NCI-H2196 treated with DMSO at 0.1 percent for 48 hours (cell line): ENCODE measurements at regions not wholly inside any gene's neighbourhood (a gene's known extent, or its start where the extent isn't known, plus 50 kb on each side); places are given as distances from the start of the nearest gene placed in this dataset.
A peak's percentile ranks its signal among the peaks of the same experiment; 100 is the strongest.
"Not testable (repeated sequence)": the region's sequence is repeated elsewhere in the genome, so short reads cannot be mapped to it uniquely, and the experiment has no call there.

ENCODE experiments used
- DNase-seq: peaks from one replicate; lab custom pipeline; 2025; ENCODE audit not compliant: unreplicated experiment; lab: John Stamatoyannopoulos, UW

DNA sequence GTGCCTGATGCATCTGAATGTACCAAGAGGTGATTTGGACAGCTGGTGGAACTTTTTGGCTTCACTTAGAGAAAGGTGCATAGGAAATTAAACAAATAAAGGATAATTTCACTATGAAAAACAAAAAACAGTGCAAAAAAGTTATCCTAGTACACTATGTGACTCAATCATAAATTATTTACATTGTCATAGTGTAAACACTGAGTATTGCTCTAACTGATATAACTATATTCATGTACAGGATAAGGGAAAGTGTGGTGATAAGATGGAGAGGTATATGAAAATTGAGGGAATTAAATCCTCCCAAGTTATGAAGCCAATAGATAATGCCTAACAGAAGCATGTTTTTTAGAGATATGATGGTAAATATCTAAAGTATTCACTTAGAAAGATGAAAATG, 50.2 kb upstream of the CPNE4 start:
- no peak for DNase-seq

DNA sequence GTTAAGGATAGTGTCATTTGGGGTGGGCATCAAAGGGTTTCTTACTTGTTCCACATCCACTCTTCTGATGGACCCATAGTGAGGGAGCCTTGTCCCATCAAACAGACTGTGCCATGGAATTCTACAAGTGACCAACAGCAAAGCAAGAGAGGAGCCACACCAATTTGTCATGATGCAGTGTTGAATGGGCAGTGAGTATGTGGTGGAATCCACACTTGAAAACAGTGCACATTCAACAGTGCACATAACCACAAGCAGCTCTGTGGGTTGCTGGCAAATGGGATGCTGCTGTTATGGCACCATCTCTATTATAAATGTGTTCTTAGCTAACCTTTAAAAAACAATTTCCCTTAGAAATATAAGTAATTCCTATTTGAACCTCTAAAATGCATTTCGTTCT, 52.5 kb upstream of the CPNE4 start:
- DNase-seq = no peak

DNA sequence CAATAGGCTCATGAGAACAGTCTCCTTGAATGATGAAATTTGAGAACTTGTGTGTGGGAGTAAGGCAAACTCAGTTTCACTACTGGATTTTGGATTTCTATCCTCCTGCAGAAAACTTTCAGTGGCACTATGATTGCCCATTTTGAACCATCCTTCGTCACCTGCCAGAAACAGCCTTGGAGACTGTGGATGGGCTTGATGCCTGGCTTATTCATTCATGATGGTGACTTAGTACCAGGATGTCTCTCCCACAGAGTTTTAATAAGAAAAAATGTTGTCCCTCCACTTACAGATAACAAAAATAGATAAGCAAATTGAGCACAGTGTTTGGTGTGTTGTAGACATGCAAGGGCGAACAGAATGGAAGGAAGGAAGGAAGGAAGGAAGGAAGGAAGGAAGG, 53.5 kb upstream of the CPNE4 start:
- no peak for DNase-seq

DNA sequence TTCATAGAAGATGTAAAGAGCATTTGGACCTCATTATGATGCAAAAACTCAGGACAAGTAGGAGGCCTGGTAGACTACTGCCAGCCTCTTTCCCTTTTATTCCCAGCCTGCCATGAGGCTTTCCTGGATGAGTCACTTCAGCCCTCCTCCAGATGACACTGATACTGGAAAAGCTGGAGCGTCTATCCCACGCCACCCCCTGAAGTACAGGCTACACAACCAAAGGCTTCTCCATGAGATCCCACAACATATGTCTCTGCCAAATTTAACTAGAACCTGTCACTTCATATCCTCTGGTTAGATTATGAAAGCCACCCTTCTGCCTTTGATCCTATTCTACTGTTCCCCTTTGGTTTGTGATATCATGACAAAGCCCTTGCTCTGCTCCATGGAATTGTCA, 56.1 kb upstream of the CPNE4 start:
- no peak for DNase-seq

DNA sequence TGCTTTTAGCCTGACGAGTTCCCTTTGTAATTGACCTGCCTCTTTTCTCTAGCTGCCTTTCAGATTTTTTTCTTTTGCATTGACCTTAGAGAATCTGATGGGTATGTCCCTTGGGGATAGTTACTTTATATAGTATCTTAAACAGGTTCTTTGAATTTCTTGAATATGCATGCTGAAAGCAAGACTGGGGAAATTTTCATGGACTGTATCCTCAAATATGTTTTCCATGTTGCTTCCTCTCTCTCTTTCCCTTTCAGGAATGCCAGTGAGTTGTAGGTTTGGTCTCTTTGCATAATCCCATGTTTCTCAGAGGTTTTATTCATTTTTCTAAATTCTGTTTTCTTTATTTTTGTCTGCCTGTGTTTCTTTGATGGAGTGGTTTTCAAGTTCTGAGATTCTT, 81.8 kb upstream of the CPNE4 start:
- no peak for DNase-seq

DNA sequence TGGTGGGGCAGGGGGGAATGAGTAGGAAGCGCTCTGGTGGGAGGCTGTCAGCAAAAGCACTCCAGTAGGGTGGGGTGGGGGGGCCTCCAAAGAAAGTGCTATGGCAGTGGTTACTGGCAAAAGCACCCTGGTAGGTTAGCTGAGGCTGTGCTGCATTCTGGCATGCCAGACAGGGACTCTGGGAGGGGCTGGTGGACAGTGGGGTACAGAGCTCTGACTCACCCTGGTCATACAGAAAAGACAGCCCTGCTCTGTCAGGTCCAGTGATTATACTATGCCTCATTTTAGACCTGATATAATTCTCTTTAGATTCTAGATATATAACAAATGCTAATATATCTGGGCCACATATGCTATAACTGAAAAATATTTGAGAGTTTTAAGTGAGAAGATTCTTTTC, 82.8 kb upstream of the CPNE4 start:
- no peak for DNase-seq

DNA sequence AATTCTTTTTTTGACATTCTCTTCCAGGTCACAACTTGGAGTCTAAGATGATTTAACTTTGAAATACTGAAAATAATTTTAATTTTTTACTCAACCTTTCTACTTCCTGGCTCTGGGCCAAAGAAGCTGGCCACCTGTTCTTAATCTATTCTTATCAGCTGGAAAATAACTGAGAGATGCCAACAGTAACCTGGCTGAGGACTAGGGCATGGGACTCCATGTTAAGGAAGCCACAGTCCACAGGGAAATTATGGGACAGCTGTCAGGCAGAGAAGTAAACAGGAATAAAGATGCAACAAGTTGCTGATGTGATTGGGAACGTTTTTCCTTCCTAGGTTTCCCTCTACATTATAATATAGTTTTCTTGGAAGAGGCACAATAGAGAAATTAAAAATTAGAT, 84.7 kb upstream of the CPNE4 start:
- DNase-seq = no peak

DNA sequence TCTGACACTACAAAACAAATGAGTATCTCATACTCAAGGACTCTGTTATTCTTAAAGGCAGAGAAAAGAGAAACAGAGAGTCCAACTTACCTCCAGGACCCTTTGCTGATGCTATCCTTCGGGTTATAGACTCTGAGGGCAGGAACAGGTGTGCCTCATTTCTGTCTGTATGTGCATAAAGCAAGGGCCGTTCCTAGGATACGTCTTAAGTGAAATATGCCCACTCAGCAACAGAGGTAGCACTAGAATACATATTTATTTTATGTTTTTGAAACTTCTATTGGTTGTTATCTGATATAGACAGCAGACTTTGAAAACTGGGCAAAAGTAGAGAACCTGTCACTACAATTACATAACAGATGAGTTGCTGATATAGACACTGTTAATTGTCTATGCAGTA, 89.3 kb upstream of the CPNE4 start:
- DNase-seq = no peak

DNA sequence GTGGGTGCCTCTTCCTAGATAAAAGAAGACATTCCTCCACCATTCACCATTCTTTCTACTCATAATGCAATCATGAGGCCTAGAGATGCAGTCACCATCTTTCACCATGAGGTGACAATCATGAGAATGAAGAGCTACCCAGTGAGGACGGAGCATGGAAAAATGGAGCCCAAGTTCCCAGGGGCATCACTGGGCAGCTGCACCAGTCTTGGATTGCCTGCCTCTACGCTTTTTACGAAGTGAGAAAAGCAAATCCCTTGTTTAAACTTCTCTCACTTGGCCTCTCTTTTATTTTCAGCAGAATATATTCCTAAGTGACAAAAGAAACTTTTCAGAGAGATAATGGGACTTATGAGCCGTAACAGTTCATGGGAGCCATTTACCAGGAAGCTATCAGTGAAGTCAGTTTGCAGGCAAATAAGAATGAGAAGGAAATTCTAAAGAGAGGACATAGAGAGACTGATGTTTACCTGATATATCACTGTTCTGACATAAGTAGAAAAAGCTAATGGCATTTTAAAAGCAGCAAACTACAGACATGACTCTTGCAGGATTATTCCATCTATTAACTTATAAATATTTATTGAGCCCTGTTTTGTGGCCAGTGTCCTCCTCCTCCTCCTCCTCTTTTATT, 90.0 kb upstream of the CPNE4 start:
- DNase-seq = no peak

DNA sequence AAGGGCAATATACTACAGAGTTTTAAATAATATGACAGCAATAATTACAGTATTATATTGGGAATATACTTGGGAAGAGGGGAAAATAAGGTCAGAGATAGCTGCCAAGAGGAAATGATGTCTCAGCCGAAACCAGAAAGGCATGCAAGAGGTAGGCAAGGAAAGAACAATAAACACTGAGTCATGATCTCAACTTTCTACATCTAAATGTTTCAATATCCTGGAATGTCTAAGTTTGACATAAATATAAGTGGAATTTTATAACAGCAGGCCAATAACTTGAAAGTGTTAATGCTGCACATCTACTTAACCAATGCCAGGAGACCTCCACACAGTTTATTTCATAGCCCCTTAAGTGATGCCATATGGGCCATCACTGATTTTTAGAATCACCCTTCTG, 99.8 kb upstream of the CPNE4 start:
- no peak for DNase-seq

DNA sequence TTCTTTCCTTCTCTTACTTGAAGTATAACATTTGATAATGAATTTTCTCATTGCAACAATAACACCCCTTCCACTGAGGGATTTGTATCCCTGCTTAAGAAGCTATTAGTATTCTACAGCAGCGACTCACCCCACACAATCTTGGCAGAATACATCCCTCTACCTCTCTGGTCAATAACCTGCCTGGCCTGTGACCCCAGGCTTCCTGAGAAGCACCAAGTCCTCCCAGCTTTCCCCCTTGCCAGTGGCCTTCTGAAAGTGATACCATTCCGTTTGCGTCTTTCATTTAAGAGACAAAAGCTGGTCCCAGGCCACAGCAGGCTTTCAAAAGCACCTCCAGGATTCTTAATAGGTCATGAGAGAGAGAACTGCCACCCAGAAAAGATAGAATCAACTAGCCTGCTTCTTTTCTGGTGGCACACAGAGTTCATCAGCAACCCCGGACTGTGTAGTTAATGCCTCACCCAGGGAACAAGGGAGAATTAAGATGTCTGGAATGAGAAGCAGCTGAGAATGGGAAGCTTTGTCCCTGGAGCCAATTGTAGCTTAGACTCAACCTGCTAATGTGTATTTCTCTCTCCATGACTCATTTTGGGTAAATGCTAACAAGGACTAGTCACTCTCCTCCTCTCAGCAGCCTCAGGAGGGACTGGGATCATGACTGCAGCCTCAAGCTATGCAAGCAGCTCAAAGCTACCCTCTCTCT, 101.0 kb upstream of the CPNE4 start:
- DNase-seq = no peak

DNA sequence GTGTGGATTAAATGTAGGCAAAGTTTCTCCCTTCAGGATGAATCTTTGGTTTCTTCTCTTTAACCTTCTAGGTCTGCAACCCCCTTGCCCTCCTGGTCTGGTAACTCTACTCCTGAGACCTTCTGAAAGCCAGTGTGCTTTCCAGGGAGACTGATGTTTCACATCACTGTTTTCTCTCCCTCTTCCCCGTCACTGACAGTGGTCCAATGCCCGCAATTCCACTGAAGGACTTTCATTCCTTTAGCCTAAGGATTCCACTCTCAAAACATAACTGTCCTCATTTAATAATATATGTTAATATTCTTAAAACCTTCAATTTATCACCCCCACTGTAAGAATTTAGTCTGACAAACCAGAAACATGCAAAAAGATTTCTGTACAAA, 101.5 kb upstream of the CPNE4 start:
- DNase-seq = no peak

DNA sequence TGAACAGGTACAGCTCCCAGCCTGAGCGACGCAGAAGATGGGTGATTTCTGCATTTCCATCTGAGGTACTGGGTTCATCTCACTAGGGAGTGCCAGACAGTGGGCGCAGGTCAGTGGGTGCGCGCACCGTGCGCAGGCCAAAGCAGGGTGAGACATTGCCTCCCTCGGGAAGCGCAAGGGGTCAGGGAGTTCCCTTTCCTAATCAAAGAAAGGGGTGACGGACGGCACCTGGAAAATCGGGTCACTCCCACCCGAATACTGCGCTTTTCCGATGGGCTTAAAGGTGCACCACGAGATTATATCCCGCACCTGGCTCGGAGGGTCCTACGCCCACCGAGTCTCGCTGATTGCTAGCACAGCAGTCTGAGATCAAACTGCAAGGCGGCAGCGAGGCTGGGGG, 102.1 kb upstream of the CPNE4 start:
- DNase-seq = not testable (repeated sequence)

DNA sequence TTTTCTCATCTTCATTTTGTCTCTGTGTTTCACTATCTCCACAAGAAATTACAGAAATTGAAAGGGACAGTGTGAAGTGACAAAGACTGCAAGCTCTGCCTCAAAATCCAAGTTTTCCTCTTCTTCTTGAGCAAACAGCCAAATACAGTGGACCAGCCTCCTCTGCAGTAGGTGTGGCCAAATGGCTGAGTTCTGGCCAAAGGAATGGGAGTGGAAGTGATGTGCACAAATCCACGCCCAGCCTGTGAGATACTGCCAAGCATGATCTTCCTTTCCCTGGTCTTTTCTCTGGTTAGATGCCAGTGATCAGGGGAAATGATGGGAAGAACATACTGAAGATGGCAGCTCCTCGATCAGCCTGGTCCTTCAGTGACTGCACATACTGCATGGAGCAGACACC, 111.0 kb upstream of the CPNE4 start:
- DNase-seq = no peak

DNA sequence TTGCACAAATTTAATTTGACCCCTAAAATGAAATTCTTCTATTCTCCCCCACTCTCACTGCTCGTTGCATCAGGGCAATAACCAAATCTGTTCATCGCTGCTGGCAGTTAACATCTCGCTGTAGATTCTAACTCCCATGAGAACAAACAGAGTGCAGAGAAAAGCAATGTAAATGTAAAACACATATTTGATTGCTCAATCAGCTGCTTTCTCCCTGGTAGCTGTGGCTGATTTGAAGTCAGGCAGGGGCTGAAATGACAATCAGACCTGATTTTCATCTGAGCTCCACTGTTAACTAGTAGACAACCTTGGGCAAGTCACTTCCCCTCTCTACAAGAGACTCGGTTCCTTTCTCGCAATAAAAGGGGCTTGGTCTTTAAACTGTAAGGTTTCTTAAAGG, 119.8 kb upstream of the CPNE4 start:
- no peak for DNase-seq

DNA sequence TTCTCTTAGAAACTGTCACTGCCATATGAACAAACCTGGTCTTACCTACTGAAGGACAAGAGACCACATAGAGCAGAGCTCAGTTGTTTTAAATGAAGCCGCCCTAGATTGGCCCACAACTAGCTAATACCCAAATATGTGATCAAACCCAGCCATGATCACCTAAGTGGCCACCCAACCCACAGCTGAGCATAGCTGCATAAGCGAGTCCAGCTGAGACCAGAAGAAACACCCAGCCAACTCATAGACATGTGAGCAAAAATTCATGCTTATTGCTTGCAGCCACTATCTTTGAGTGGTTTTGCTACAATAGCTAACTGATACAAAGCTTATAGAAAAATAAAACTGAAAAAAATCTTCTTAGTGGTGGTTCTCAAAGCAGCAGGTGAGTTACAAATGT, 124.3 kb upstream of the CPNE4 start:
- no peak for DNase-seq

DNA sequence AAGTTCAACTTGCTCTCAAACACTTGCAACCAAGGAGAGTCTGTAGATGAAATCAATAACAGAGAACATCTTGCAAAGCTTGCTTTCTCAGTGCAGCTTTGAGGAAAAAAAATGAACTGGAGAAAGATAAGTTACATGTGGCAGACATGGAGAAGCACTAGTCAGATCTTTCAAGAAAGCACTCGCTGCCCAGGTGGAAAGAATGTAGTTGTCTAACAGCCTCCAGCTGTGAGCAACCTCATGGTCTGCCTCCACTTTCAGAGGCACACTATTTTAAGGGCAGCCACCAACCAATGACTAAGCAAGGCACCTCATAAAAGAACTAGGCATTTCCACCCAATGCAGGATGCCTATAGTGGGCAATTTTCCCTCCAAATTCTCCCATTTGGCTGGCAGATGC, 125.4 kb upstream of the CPNE4 start:
- DNase-seq = no peak

DNA sequence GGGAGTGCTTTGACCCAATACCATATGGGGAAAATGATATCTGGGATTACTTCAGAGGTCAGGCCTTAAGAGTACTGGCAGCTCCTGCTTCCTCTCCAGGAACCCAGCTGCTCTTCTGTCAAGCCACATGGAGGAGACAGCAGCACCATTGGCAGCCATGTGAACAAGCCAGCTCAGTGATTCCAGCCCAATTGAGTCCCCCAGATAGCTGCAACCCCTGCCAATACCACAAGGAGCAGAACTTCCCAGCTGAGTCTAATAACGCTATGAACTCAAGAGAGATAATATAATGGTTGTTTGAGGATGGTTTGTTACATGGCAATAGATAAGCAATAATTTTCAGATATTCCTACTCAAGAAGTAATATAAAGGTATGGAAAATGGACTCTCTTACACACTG, 126.8 kb upstream of the CPNE4 start:
- no peak for DNase-seq

DNA sequence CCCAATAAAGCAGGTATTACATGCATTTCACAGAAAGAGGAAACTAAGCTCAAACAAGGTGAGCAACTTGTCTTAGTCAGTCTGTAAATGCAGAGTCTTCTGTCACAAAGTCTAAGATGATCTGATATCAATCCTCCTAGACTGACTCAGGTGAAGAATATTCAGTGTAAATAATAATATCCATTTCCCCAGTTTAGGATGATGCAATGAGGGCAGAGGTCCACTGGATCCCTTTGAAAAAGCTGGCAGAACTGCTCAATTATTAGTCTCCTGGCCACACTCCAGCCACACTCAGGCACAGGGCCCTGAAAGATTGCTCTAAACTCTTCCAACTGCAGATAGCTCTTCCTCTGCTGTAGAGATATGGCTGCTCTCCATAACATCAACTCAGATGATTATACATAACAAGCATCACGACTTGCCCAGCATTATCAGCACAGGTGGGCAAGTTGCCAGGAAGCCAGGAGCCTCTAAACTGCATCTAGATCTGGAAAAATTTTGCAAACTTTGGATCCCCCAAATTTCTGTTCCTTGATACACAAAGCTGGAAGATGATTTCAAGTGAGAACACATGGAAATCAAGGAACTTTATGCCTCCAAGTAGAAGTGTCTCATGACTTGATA, 129.8 kb upstream of the CPNE4 start:
- DNase-seq = no peak

DNA sequence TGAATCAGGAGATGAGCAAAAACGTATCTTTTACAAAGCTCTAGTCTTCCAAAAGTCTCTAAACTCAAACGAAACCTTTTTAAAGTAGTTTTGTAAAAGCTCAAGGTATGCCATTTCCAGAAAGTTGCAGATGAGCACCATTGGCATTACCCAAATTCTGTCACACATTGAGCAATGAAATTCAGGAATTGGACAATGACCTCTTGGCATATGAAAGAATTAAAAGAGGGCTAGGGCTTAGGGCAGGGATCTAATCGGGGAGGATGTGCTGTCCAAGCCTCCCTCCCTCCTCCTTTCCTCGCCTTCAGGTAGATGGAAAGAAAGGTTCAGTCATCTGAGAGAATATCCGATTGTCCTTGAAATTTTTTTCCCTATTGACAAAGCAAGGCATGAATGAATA, 133.1 kb upstream of the CPNE4 start:
- DNase-seq = no peak

DNA sequence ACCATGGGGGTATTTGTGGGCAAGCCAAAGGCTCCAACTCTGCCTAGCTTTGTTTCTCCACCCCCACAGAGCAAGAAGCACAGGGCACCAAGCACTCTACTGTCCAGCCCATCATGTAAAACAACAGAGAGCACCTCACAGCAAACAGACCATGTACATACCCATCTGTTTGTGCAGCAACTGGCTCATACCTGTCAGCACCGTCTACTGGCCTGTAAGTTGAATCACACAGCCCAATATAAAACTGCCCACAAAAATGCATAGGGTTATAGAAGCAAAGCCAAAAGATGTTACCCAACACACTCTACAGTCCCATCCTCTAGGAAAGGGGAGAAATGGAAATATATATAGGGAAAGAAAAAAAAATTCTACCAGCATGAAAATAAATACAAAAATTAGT, 139.7 kb upstream of the CPNE4 start:
- DNase-seq = no peak

DNA sequence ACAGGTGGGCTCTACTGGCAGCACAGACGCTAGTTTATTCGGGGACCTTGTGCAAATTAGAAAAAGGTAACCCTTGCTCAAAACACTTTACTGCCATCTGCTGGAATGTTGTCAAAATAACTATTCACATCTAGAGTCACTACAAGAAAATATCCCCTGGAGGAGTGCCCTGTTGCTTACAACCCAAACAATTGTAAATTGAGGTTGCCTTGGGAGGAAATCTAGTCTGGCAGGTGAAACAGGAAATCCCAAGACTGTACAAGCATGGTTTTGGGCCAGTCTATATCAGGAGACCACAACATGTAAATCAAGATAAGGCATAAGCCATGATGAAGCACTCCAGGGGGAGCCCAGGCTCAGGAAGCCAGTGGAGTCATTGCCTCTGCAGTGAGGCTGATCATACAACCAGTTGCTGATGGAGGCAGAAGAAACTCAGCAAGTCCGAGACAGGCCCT, 136.8 kb upstream of the ACP3 start:
- DNase-seq = peak; percentile 78

DNA sequence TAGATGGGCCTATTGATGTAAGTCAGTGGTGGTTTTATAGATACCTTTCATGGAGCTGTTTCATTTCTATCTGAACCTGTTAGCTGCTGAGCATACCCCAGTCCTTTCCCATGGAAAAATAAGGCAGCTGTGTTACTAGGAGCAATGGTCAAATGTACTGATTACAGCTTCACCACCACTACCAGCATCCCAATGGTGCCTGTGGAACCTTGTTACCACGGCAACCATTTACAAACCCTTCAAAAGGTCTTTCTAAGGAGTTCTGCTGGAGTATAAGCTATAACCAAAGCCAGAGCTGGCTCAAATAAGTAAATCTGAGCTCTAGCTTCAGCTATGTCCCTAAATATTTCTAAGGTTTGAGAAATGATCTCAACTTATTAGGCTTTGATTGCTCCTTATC, 133.4 kb upstream of the ACP3 start:
- DNase-seq = no peak
